ENCODE measurements at regions not wholly inside any gene's neighbourhood (a gene's known extent, or its start where the extent isn't known, plus 50 kb on each side); places are given as distances from the start of the nearest gene placed in this dataset.

- Histone ChIP-seq H3K27ac (ENCODE audit: low read depth in 2 of 2, low read length in 2 of 2) (no peak overlapping the region), H3K9me3 (ENCODE audit: control insufficient read depth in 2 of 3, insufficient read depth in 1 of 3, low read length in 3 of 3) (no peaks in the 10 kb centered on the region), H3K36me3 (ENCODE audit: control insufficient read depth in 2 of 3, insufficient read depth in 3 of 3, low read length in 3 of 3) (no peaks in the 10 kb centered on the region), H3K4me3 (ENCODE audit: low read length in 3 of 3) (no peak overlapping the region), H3K27me3 (ENCODE audit: control insufficient read depth, insufficient read depth, low read length) (no peaks in the 10 kb centered on the region), H3K4me1 (ENCODE audit: control insufficient read depth in 2 of 3, insufficient read depth in 2 of 3, low read depth in 1 of 3, low read length in 3 of 3) (peaks cover 3 to 4% (median 3%) of the 10 kb centered on the region in 3 donors), H3K9ac (ENCODE audit: low read length in 3 of 3) (no peak overlapping the region)
- intact Hi-C loops (cut with DNase I): no loop called here
- TF ChIP-seq, protein P1, sequence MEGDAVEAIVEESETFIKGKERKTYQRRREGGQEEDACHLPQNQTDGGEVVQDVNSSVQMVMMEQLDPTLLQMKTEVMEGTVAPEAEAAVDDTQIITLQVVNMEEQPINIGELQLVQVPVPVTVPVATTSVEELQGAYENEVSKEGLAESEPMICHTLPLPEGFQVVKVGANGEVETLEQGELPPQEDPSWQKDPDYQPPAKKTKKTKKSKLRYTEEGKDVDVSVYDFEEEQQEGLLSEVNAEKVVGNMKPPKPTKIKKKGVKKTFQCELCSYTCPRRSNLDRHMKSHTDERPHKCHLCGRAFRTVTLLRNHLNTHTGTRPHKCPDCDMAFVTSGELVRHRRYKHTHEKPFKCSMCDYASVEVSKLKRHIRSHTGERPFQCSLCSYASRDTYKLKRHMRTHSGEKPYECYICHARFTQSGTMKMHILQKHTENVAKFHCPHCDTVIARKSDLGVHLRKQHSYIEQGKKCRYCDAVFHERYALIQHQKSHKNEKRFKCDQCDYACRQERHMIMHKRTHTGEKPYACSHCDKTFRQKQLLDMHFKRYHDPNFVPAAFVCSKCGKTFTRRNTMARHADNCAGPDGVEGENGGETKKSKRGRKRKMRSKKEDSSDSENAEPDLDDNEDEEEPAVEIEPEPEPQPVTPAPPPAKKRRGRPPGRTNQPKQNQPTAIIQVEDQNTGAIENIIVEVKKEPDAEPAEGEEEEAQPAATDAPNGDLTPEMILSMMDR (IDR thresholded peaks at IDR 0.05; ENCODE audit: borderline replicate concordance, extremely low read depth, insufficient read depth): no peak
- no peak for FAIRE-seq
- no peak for DNase-seq
Measured at GRCh38 chr1:201726700-201727099, 102.3 kb upstream of the IPO9 start.

- no peak for FAIRE-seq
Measured at GRCh38 chr1:201728731-201729130, 100.2 kb upstream of the IPO9 start.

DNA sequence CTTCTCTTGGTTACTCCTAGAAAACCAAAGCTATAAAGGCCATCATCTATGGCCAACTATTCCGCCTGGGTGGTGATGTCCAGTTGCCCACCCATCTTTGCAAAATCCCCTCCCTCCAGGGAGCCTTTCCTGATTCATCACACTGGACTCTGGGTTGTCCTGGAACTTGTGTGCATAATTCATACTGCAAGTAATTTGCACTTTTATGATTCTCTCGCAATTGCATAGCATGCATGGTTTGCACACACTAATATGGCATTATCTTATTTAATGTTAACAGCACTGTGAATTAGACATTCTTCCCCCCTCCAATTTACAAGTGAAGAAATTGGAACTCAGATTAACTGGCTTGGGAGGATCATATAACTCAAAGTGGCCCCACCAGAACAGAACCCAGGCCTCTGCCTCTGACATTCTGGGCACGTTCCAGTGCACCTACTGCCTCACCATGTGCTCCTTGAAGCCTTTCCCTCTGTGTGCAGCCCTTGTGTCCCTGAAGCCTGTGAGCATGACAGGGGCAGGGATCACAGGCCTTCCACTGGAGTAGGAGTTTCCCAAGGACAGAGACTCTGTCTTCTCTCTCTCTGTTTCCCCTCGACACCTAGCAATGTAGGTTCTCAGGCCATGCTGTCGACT, 98.9 kb upstream of the IPO9 start:
- no peak for FAIRE-seq

More at GRCh38 chr1:201728731-201729130, 100.2 kb upstream of the IPO9 start:
- no peak for DNase-seq
- TF ChIP-seq, protein P1 (IDR thresholded peaks at IDR 0.05; ENCODE audit: borderline replicate concordance, extremely low read depth, insufficient read depth): no peak
- no peaks in the 10 kb centered on the region for H3K36me3 ChIP-seq (ENCODE audit: control insufficient read depth in 2 of 3, insufficient read depth in 3 of 3, low read length in 3 of 3)
- no peak overlapping the region for H3K4me3 ChIP-seq (ENCODE audit: low read length in 3 of 3)
- no peak overlapping the region for H3K9ac ChIP-seq (ENCODE audit: low read length in 3 of 3)
- H3K27ac ChIP-seq (ENCODE audit: low read depth in 2 of 2, low read length in 2 of 2): no peak overlapping the region
- peaks cover 0 to 4% (median 3%) of the 10 kb centered on the region in 3 donors for H3K4me1 ChIP-seq (ENCODE audit: control insufficient read depth in 2 of 3, insufficient read depth in 2 of 3, low read depth in 1 of 3, low read length in 3 of 3)
- intact Hi-C loops (cut with DNase I): no loop called here
- H3K9me3 ChIP-seq (ENCODE audit: control insufficient read depth in 2 of 3, insufficient read depth in 1 of 3, low read length in 3 of 3): no peaks in the 10 kb centered on the region
- H3K27me3 ChIP-seq (ENCODE audit: control insufficient read depth, insufficient read depth, low read length): no peaks in the 10 kb centered on the region

More for the DNA sequence above, 98.9 kb upstream of the IPO9 start:
- no peaks in the 10 kb centered on the region for H3K9me3 ChIP-seq (ENCODE audit: control insufficient read depth in 2 of 3, insufficient read depth in 1 of 3, low read length in 3 of 3)
- TF ChIP-seq, protein P1 (IDR thresholded peaks at IDR 0.05; ENCODE audit: borderline replicate concordance, extremely low read depth, insufficient read depth): no peak
- H3K27ac ChIP-seq (ENCODE audit: low read depth in 2 of 2, low read length in 2 of 2): no peak overlapping the region
- no peaks in the 10 kb centered on the region for H3K27me3 ChIP-seq (ENCODE audit: control insufficient read depth, insufficient read depth, low read length)
- H3K4me3 ChIP-seq (ENCODE audit: low read length in 3 of 3): no peak overlapping the region
- H3K4me1 ChIP-seq (ENCODE audit: control insufficient read depth in 2 of 3, insufficient read depth in 2 of 3, low read depth in 1 of 3, low read length in 3 of 3): peaks cover 0 to 4% (median 2%) of the 10 kb centered on the region in 3 donors
- DNase-seq: no peak
- no peaks in the 10 kb centered on the region for H3K36me3 ChIP-seq (ENCODE audit: control insufficient read depth in 2 of 3, insufficient read depth in 3 of 3, low read length in 3 of 3)
- no peak overlapping the region for H3K9ac ChIP-seq (ENCODE audit: low read length in 3 of 3)
- intact Hi-C loops (cut with DNase I): no loop called here
